ENCODE measurements at regions not wholly inside any gene's neighbourhood (a gene's known extent, or its start where the extent isn't known, plus 50 kb on each side); places are given as distances from the start of the nearest gene placed in this dataset.

GRCh38 chr21:40952551-40953323, 105.8 kb upstream of the DSCAM start:
- no peak for DNase-seq
- no peaks in the 10 kb centered on the region for H3K4me1 Mint-ChIP-seq
- no peaks in the 10 kb centered on the region for H3K36me3 Mint-ChIP-seq (ENCODE audit: low read depth)
- H3K27me3 Mint-ChIP-seq (ENCODE audit: low read depth, poor library complexity), result peaks cover 8% of the 10 kb centered on the region
- no peak overlapping the region for H3K27ac Mint-ChIP-seq
- peaks cover 19% of the 10 kb centered on the region for H3K9me3 Mint-ChIP-seq
- no peak overlapping the region for H3K4me3 Mint-ChIP-seq
- TF ChIP-seq, protein P1, sequence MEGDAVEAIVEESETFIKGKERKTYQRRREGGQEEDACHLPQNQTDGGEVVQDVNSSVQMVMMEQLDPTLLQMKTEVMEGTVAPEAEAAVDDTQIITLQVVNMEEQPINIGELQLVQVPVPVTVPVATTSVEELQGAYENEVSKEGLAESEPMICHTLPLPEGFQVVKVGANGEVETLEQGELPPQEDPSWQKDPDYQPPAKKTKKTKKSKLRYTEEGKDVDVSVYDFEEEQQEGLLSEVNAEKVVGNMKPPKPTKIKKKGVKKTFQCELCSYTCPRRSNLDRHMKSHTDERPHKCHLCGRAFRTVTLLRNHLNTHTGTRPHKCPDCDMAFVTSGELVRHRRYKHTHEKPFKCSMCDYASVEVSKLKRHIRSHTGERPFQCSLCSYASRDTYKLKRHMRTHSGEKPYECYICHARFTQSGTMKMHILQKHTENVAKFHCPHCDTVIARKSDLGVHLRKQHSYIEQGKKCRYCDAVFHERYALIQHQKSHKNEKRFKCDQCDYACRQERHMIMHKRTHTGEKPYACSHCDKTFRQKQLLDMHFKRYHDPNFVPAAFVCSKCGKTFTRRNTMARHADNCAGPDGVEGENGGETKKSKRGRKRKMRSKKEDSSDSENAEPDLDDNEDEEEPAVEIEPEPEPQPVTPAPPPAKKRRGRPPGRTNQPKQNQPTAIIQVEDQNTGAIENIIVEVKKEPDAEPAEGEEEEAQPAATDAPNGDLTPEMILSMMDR (IDR thresholded peaks at IDR 0.05), result no peak

DNA sequence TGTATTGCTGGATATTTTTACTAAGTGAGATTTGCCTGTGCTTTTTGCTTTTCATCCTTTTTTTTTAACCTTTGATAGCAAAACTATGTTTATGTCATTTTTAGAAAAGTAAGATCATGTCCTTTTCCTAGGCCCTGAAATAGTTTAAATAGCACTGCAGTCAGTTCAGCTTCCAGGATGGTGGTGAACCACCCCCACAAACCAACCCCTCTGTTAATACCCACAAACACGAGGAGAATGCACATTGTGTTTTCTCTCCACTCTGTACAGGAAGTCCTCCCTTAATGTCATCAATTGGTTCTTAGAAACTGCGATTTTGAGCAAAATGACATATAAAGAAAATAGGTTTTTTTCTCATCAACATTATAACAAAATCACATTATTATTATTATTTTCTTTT, 117.7 kb upstream of the DSCAM start:
- Mint-ChIP-seq H3K27ac (peak overlapping the region; percentile 62), H3K36me3 (ENCODE audit: low read depth) (no peaks in the 10 kb centered on the region), H3K4me3 (no peak overlapping the region), H3K4me1 (no peaks in the 10 kb centered on the region), H3K27me3 (ENCODE audit: low read depth, poor library complexity) (no peaks in the 10 kb centered on the region), H3K9me3 (peaks cover 3% of the 10 kb centered on the region)
- DNase-seq, result no peak
- TF ChIP-seq, protein P1 (IDR thresholded peaks at IDR 0.05), result no peak

DNA sequence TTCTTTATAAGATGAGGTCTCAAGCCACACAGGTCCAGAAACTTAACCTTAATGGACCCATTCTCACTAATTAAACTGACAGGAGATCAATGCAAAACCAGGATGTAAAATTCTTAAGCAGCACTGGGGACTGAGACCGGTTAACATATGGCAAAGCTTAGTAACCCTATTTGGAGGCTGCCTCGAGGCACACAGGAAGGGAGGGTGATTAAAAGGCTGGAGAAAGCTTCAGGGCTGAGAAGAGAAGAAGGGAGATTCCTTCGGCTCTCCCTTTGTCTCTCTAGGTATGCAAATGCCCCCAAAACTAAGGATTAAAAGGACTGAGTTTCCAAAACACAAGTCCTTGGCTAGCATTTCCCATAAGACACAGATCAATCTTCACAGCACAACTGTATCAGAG, 120.8 kb upstream of the DSCAM start:
- TF ChIP-seq, protein P1 (IDR thresholded peaks at IDR 0.05), result no peak
- H3K27ac Mint-ChIP-seq, result no peak overlapping the region
- peaks cover 6% of the 10 kb centered on the region for H3K4me1 Mint-ChIP-seq
- peaks cover 3% of the 10 kb centered on the region for H3K27me3 Mint-ChIP-seq (ENCODE audit: low read depth, poor library complexity)
- H3K9me3 Mint-ChIP-seq, result no peaks in the 10 kb centered on the region
- no peaks in the 10 kb centered on the region for H3K36me3 Mint-ChIP-seq (ENCODE audit: low read depth)
- no peak for DNase-seq
- H3K4me3 Mint-ChIP-seq, result no peak overlapping the region

- Mint-ChIP-seq H3K27me3 (ENCODE audit: low read depth, poor library complexity) (peaks cover 3% of the 10 kb centered on the region), H3K4me3 (no peak overlapping the region), H3K27ac (no peak overlapping the region), H3K9me3 (peaks cover 3% of the 10 kb centered on the region), H3K36me3 (ENCODE audit: low read depth) (no peaks in the 10 kb centered on the region), H3K4me1 (peaks cover 6% of the 10 kb centered on the region)
- no peak for DNase-seq
- TF ChIP-seq, protein P1 (IDR thresholded peaks at IDR 0.05), result no peak
Observed at GRCh38 chr21:40972151-40972550, 125.2 kb upstream of the DSCAM start.

DNA sequence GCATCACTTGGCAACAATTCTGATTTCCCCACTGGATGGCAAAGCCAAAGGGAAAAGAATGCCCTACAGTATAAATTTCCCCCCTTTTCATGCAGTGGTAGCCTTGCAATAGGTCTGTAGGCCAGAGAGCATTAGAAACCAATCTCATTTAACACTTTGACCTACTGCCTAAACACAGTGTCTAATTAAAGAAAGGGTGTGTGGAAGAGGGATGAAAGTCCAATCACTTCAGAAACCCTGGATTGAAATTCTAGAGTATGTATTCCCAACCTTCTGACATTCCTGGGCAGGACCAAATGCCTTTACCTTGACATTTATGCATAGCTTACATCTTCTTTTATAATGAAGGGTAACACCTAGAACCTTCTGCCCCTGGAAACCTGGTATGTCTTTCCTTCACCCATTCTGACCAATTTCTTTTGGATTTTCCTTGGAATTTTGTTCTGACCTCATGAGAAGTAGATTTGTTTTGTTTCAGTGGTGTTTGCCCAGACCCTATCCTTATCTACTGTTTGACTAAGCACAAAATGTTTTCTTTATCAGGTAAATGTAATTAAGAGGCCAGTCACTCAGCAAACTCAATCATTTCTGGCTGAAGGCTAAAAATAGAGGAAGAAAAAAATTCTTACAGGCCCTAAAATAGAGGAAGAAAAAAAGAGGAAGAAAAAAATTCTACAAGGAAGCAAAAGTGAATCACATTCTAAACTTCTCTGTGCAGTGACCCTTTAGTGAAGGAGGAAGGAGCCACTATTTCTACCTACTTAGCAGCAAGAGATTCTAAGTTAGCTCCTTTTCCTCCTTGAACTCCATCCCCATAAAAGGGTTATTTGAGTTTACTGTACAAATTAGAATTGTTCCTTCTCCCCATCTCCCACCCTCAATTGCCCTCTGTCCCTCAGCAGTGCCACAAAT, 129.5 kb upstream of the DSCAM start:
- Mint-ChIP-seq H3K4me3 (no peak overlapping the region), H3K4me1 (no peaks in the 10 kb centered on the region), H3K9me3 (peaks cover 19% of the 10 kb centered on the region), H3K36me3 (ENCODE audit: low read depth) (no peaks in the 10 kb centered on the region), H3K27ac (no peak overlapping the region), H3K27me3 (ENCODE audit: low read depth, poor library complexity) (peaks cover 6% of the 10 kb centered on the region)
- TF ChIP-seq, protein P1 (IDR thresholded peaks at IDR 0.05), result no peak
- DNase-seq, result no peak

All from nephron progenitor cell (in vitro differentiated cells).